GM12892 (cell line): ENCODE measurements at regions not wholly inside any gene's neighbourhood (a gene's known extent, or its start where the extent isn't known, plus 50 kb on each side); places are given as distances from the start of the nearest gene placed in this dataset.
"Not testable (repeated sequence)": the region's sequence is repeated elsewhere in the genome, so short reads cannot be mapped to it uniquely, and the experiment has no call there.

Experiments
- DNase-seq: peaks from one replicate; pipeline ENCODE4 v3.0.0; 2011; ENCODE audit not compliant: insufficient read length
- FAIRE-seq: peaks from 2 replicates; lab custom pipeline; 2011; peaks lifted over from hg19 to GRCh38; lab: Jason Lieb, UNC
- POLR2A ChIP-seq: IDR thresholded peaks from 2 replicates; pipeline ENCODE4 v1.6.1; 2011; ENCODE audit warnings: low read depth, low read length, control low read depth
- POLR2AphosphoS5 ChIP-seq: IDR thresholded peaks from 2 replicates; pipeline ENCODE4 v1.6.1; 2011; ENCODE audit warnings: low read depth, low read length, control low read depth
- TAF1 ChIP-seq: IDR thresholded peaks from 2 replicates; pipeline ENCODE4 v1.6.1; 2011; ENCODE audit warnings: low read depth, mild to moderate bottlenecking, control low read depth, low read length, borderline replicate concordance

- TF ChIP-seq POLR2AphosphoS5: no peak
- no peak for TF ChIP-seq POLR2A
- TF ChIP-seq TAF1: no peak
- no peak for DNase-seq
- FAIRE-seq: no peak
Observed at GRCh38 chr10:120018695-120019094, 126.2 kb downstream of the SEC23IP start.

GRCh38 chr10:120019568-120019967 lies 127.0 kb downstream of the SEC23IP start:
- DNase-seq (no peak), FAIRE-seq (no peak)
- TF ChIP-seq TAF1 (no peak), POLR2AphosphoS5 (no peak), POLR2A (no peak)

- FAIRE-seq: no peak
- TF ChIP-seq POLR2A: no peak
- no peak for TF ChIP-seq POLR2AphosphoS5
- DNase-seq: no peak
Observed at GRCh38 chr10:120022357-120022756, 129.8 kb downstream of the SEC23IP start.

- TF ChIP-seq TAF1 (no peak), POLR2AphosphoS5 (no peak), POLR2A (no peak)
- no peak for FAIRE-seq
- no peak for DNase-seq
Observed at GRCh38 chr10:120034236-120034635, 141.7 kb downstream of the SEC23IP start.

GRCh38 chr10:120039046-120039445 lies 146.5 kb downstream of the SEC23IP start:
- DNase-seq (no peak), FAIRE-seq (no peak)
- no peak for TF ChIP-seq POLR2A

- no peak for FAIRE-seq
- DNase-seq: no peak
- TF ChIP-seq POLR2AphosphoS5 (no peak), TAF1 (no peak), POLR2A (no peak)
Observed at GRCh38 chr10:120039826-120040225, 147.3 kb downstream of the SEC23IP start.

- FAIRE-seq: no peak
- no peak for DNase-seq
- no peak for TF ChIP-seq TAF1
- TF ChIP-seq POLR2A: no peak
- no peak for TF ChIP-seq POLR2AphosphoS5
Observed at GRCh38 chr10:120041807-120042559, 149.5 kb downstream of the SEC23IP start.

- TF ChIP-seq TAF1 (no peak), POLR2AphosphoS5 (no peak), POLR2A (no peak)
- FAIRE-seq: no peak
- DNase-seq: no peak
Observed at GRCh38 chr10:120042705-120043104, 150.2 kb downstream of the SEC23IP start.

- not testable (repeated sequence) for DNase-seq, FAIRE-seq
Observed at GRCh38 chr10:120047373-120047772, 154.8 kb downstream of the SEC23IP start.

- TF ChIP-seq POLR2A (no peak), TAF1 (no peak), POLR2AphosphoS5 (no peak)
- no peak for FAIRE-seq
- DNase-seq: no peak
Observed at GRCh38 chr10:120047926-120048325, 155.4 kb downstream of the SEC23IP start.

- FAIRE-seq (no peak), DNase-seq (no peak)
- TF ChIP-seq POLR2A (no peak), POLR2AphosphoS5 (no peak), TAF1 (no peak)
Observed at GRCh38 chr10:120048391-120048790, 155.9 kb downstream of the SEC23IP start.

GRCh38 chr10:120051671-120052070 lies 159.1 kb downstream of the SEC23IP start:
- DNase-seq (no peak), FAIRE-seq (no peak)
- TF ChIP-seq TAF1 (no peak), POLR2A (no peak), POLR2AphosphoS5 (no peak)
